DMS53 treated with DMSO at 0.1 percent for 48 hours (cell line): ENCODE measurements at regions not wholly inside any gene's neighbourhood (a gene's known extent, or its start where the extent isn't known, plus 50 kb on each side); places are given as distances from the start of the nearest gene placed in this dataset.
"Not testable (repeated sequence)": the region's sequence is repeated elsewhere in the genome, so short reads cannot be mapped to it uniquely, and the experiment has no call there.

Experiments used
- DNase-seq: peaks from one replicate; lab custom pipeline; 2025; ENCODE audit not compliant: unreplicated experiment; lab: John Stamatoyannopoulos, UW

DNA sequence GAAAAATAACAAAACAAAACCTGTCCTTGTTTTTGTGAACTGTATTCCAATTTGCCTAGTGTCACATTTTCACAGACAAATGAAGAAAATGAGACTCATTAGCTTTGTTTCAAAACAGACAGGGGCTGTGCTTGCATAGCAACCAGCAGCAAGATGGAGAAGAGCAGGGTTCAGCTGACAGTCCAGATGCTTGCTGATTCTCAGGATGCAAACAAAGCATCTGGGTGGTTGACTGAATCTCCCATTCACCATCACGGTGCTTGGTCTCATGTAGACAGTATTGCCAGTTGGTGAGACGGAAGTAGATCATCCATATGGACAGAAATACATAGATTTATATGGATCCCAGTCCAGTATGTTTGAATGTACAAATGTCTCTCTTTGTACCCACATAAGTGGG, 326.8 kb downstream of the CCDC85A start:
- no peak for DNase-seq

DNA sequence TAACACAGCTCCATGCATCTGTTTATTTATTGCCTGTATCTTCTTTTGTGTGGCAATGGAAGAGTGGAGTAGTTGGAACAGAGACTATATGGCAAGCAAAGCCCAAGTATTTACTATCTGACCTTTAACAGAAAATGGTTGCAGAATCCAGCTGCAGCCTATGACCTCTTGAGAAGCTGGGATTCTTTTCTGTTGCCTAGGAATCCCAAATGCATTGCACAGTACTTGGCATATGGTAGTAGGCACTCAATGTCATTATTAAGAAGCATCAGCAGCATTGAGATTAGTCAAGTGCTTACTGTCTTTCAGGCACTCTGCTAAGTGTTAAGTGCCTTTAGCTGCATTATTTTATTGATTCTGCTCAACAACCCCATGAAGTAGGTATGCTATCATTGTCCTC, 331.6 kb downstream of the CCDC85A start:
- DNase-seq = no peak

DNA sequence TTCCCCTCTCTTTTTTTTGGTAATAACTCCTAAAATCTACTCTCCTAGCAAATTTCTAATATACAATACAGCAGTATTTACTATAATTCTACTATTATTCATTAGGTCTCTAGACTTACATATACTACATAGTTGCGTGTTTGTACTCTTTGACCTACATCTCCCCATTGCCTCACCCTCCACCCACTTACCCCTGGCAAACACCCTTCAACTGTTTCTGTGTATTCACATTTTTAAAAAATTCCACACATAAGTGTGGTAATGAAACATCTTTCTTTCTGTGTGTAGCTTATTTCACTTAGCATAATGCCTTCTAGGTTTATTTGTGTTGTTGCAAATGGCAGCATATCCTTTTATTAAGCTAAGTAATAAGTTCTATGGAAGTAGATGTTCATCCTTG, 336.0 kb downstream of the CCDC85A start:
- DNase-seq = no peak

DNA sequence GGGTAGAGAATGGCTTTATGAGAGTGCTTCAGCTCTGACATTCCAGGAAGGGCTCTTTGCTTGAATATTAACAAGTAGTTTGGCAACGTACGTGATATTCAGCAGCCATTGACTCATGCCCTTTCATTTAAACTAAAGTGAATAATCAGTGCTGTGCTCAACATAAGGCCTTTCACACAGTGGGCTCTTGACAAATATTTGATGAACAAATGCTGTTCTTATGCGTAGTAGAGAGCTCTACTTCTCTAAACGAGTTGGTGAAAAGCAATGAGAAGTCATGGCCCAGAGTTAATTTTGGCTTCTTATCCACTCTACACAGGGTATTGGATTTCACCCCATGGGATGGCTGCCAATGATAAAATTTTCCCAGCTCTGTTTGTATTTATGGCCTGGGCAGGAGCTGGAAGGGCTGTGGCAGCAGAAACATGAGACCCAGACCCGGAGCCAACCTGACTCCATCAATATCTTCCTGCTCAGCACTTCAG, 338.9 kb downstream of the CCDC85A start:
- peak; percentile 52 for DNase-seq

DNA sequence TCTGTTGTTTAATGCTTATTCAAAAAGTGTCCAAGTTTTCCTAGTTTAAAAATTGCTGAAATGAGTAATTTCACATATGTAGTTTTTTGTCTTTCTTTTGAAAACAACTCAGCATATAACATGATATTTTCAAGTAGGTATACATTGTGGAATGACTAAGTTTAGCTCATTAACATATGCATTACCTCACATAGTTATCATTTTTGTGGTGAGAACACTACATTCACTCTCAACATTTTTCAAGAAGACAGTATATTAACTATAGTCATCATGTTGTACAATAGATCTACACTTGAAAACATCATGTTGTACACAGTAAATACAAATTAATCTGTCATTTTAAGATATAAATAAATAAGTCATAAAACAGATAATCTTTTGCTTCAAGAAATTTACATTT, 340.0 kb downstream of the CCDC85A start:
- no peak for DNase-seq

DNA sequence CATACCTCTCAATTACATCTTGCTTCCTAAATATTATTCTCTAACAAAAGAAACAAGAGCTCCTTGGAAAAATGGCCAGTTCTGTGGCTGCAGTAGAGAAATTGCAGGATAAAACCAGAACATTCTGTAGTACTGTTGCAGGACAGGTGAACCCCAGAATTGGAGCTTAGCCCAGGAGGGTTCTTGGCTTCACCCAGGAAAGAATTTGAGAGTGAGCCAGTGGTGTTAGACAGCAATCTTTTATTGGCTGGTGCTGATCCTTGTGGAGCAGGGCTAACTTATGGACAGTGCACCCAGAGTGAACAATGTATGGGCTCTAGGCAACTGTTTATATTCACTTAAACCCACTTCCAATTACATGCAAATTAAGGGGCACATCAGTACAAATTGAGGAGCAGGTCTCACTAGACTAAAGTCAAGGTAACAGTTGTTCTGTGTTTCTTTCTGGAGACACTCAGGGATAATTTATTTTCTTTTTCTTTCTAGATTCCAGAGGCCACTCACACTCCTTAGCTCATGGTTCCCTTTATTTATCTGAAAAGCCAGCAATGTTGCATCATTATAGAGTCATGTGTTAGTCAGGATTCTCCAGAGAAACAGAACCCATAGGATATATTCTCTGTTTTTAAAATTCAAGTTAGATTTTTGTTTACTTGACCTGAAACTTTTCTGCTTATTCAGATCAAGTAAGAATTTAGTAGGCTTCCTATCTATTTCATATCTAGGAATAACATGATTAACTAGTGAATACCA, 348.1 kb downstream of the CCDC85A start:
- no peak for DNase-seq

DNA sequence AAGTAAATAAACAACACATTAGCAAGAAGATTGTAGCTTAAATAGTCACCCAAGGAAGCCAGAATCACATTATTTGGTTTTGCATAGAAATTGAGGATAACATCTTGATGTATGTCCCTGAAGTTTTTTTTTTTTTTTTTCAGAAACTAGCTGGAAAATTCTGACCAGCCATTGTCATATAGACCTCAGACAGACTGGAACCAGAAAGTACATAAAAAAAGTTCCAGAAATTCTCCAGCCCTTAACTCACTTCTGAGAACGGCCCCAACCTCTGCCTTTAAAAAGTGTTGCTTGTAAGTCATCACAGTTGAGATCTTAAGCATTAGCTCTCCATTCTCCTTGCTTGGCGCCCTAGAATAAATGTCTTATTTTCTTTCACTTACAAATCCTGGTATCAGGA, 350.5 kb downstream of the CCDC85A start:
- DNase-seq = no peak

DNA sequence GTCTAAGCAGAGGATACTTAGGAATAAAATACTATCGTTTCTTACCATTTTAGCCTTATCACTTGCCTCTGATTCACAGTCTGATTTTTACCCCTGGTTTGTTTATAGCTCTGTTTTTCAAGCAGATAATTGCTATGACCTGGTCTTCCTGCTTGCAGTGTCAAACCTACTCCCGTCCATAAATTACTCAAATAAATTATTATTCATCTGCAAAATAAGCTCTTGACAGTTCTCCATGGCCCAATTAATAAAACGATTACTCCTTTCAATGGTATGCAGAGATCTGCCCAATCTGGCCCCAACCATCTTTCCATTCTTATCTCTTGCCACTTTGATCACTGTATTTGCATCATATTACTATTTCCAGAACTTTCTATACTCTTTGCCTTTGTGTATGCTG, 354.0 kb downstream of the CCDC85A start:
- DNase-seq = no peak

DNA sequence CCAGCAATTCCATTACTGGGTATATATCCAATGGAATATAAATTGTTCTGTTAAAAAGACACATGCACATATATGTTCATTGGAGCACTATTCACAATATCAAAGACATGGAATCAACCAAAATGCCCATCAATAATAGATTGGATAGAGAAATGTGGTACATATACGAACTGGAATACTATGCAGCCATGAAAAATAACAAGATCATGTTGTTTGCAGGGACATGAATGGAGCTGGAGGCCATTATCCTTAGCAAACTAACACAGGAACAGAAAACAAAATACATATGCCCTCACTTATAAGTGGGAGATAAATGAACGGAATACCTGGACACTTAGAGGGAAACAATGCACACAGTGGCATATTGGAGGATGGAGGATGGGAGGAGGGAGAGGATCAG, 355.8 kb downstream of the CCDC85A start:
- no peak for DNase-seq

DNA sequence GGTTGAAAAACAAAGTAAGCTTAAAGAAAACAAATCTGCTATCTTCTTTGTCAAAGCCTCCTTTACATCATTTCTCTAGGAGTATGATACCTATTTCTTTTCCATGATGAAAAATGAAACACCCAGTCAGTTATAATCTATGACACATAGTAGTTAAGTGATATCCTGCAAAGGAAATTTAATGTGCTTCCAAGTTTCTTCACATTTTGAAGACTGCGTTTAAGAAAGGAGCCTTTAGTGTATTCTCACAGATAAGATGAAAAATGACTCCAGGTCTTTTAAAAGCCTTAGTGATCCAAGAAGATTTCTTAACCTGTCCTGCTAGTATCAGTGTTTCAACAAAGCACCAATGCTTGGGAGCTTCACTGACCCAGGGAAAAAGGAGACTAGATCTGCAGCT, 356.7 kb downstream of the CCDC85A start:
- DNase-seq = no peak

DNA sequence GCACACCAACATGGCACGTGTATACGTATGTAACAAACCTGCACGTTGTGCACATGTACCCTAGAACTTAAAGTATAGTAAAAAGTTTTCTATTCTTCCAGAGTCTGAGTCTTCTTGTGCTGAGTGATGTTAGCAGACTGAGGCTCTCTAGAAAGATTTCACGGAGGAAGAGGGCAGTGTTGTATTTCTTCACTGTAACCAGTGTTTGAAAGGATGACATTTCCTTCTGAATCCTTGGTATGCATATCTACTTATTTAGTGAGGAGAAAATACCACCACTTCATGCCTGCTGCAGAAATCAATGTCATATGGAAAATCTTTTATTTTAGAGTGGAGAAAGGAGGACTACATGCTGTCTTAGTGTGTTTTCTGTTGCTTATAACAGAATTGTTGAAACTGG, 357.1 kb downstream of the CCDC85A start:
- no peak for DNase-seq

DNA sequence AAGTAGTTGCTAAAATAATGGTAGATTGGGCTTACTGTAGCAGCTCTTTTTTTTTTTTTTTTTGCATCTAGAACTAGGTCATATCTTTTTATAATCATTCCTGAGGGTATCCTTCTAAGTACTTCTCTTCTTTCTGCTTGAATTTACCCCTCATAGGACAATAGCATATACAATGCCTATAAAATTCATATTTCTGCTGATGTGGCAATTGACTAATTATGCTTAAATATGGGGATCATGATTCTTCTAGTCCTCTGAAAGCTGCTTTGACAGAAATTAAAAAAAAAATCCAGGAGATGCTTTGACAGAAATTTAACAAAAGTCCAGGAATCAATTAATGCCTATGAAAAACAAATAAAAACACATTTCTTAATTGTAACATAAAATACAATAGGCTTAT, 358.4 kb downstream of the CCDC85A start:
- no peak for DNase-seq

DNA sequence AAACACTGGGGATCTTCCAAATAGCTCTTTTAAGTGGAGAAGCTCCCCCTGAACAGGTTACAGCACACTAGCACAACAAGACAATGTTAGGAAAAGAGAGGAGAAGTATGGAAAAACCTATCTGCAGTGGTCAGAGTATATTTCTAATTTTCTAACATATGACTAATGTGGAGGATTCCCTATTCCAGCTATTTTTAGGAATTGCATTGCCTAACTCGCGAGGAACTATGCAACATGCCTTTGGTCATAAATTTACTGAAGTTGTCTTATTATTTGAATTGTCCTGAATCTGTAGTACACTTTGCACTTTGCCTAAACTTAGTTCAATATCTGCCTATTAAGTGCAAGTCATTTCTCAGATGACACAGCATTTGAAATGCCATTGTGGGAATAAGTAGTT, 381.4 kb downstream of the CCDC85A start:
- no peak for DNase-seq

DNA sequence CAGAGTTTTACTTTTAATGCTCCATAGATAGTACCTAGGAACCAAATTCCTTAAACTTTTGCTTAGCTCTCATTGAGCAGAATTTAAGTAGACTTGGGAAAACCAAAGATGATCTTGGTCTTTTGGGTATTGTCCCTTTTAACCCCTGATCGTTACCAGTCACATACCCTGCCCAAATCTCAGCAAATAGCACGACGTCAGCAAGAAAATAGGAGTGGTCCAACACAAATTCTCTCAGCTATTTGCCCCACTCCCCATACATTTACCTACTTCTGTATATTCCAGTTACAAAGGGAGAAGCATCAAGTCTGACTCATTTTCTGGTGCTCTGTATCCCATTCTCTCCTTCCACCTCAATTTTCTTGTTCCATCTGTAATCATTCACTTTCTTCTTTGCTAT, 387.3 kb downstream of the CCDC85A start:
- no peak for DNase-seq

DNA sequence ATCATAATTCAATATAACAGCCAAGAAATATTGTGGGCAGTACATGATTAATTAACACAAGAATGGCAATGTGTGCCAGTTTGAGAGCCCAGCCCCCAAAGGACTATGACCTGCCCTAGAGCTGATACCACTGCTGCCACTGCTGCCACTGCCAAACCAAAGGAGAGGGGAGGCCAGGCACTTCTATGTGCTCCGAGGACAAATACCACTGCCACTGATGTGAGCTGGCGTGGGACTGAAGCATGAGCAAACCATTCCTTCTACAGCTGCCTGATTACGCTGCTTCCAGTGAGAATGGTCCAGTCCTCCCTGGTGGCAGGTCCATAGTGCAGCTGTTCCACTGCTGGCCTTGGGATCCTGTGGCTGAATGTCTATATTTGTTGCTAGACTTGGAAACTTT, 392.2 kb downstream of the CCDC85A start:
- DNase-seq = no peak

DNA sequence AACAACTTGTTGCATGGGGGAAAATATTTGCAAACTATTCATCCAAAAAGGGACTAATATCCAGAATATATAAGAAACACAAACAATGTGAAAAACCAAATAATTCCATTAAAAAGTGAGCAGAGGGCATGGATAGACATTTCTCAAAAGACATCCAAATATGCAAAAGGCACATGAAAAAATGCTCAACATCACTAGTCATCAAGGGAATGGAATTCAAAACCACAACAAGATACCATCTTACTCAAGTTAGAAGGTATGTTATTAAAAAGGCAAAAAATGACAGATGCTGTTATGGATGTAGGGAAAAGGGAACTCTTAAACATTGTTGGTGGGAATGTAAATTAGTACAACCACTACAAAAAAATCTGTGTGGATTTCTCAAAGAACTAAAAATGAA, 396.5 kb downstream of the CCDC85A start:
- no peak for DNase-seq

DNA sequence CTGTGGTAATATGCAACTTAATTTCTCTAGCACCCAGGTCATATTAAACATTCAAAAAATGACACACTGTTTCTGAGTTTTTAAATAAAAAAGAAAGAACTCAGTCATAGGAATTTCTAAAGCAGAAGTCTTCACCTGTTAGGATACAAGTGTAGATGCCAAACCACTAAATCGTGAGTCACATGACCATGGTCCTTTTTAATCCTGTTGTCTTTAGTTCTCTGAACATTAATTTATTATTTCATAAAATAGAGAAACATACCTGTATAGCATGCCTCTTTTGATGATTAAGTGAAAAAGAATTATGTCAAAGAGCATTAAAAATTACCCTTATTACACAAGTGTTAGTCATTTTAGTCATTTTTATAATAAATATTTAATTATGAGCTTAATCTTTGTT, 398.8 kb downstream of the CCDC85A start:
- DNase-seq = no peak

DNA sequence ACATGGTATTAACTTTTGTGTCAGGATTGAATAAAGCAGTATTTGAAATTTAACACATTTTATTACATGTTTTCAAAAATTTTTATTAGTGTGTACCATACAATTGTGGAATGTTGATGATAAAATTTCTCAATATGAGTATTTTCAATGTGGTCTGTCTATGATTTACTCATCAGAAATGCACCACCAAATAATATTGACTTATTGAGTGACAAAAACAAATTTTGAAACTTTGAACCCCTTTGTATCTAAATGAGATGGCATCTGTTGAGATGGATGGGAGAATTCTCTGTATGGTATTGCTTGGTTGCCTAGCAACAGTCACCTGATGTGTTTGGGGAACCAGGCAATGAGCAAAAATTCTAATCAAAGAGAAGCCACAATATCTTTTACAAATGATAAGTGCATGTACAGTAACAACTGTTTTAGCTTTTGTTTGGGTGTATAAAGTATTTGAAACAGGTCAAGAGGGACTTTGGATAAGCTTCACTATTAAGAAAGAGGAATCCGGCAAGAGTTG, 400.1 kb downstream of the CCDC85A start:
- DNase-seq = no peak

DNA sequence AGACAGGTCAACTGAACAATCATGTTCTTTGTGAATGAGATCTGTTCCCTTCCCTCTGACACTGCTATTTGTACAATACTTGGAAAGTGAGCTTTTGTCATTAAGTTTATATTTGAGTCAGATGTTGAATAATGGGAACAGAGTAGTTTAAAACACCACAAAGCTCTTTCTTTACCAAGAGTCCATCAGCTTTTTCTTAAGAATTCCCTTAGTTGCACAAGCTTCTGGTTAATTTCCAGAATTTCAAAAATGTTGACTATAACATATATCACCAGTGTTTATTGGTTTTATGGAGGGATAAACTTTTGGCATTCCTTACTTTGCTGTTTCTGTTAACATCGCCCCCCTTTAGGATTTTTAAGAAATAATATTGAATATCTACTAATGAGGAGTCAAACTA, 403.7 kb downstream of the CCDC85A start:
- no peak for DNase-seq

DNA sequence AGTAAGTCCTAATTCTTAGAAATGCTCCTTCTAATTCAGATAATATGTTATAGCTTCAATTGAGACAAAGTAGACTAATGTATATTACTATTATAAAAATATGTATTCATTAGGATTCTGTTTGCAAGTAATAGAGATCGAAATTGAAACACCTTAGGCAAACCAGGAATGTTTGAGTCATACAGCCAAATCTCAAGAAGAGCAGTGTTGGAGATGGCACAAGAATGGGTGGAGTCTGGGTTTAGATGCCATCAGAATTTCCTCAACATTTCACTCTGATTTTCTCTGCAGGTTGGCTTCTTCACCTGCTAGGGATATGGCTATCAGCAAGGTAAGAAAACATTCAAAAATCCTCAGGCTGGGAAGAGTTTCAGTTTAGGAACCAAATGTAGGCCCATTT, 405.4 kb downstream of the CCDC85A start:
- no peak for DNase-seq

DNA sequence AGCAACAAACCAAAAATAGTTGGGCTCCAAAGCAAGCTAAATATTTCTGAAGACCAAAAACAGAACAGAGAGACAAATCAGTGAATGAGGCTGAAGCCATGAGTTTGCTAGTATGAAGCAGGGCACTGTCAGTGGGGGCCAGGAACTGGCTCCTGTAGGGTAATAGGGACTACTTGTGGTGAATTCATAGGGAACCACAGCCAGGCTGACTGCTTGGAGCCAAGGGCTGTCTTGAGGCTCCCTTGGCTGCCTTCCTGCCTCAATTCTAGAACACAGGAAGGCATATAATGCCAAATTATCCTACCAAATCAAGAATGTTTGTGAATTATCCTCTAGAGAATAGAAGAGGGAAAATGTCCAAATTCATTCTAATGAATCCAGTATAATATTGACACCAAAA, 406.0 kb downstream of the CCDC85A start:
- no peak for DNase-seq

DNA sequence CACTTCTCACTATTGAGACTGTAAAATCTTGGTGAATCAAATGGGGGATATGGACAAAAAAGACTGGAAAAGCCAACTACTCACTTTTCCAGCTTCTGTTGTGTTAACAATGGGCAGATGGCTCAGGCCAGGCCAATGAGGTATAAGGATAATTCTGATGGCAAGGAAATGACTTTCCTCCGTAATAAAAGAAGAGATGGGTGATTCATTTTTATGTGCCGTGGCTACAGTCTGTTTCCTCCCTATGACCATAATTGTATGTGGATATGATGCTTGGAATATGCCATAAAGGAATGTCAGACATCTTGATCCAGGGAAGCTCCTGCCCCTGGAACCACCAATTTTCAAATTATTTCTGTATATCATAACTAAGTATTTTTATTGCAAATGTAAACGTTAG, 406.8 kb downstream of the CCDC85A start:
- no peak for DNase-seq

DNA sequence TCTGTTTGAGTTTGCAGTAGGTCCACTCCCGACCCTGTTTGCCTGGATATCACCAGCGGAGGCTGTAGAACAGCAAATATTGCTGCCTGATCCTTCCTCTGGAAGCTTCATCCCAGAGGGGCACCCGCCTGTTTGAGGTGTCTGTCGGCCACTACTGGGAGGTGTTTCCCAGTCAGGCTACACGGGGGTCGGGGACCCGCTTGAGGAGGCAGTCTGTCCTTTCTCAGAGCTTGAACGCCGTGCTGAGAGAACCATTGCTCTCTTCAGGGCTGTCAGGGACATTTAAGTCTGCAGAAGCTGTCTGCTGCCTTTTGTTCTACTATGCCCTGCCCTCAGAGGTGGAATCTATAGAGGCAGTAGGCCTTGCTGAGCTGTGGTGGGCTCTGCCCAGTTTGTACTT, 422.3 kb downstream of the CCDC85A start:
- not testable (repeated sequence) for DNase-seq
